ENCODE measurements at regions not wholly inside any gene's neighbourhood (a gene's known extent, or its start where the extent isn't known, plus 50 kb on each side); places are given as distances from the start of the nearest gene placed in this dataset.

GRCh38 chr20:1827974-1828785 is 67.0 kb upstream of the SIRPA start:
- no peak for TF ChIP-seq CTCF (IDR thresholded peaks at IDR 0.05)
- TF ChIP-seq POLR2A (IDR thresholded peaks at IDR 0.05) = no peak
- Histone ChIP-seq H3K36me3 (no peaks in the 10 kb centered on the region), H3K9me3 (peaks cover 0 to 7% (median 0%) of the 10 kb centered on the region in 4 donors), H3K4me3 (no peak overlapping the region), H3K4me1 (peaks cover 0 to 6% (median 0%) of the 10 kb centered on the region in 4 donors), H3K27me3 (no peaks in the 10 kb centered on the region), H3K27ac (peak overlapping the region in 1 of 4 donors; percentile 67)
- DNase-seq = peak in 2 of 3 donors; percentile 68 to 69

GRCh38 chr20:1827510-1827973 is 67.7 kb upstream of the SIRPA start:
- no peak overlapping the region for H3K4me3 ChIP-seq
- no peak for TF ChIP-seq CTCF (IDR thresholded peaks at IDR 0.05)
- no peak for TF ChIP-seq POLR2A (IDR thresholded peaks at IDR 0.05)
- DNase-seq = no peak
- peaks cover 0 to 11% (median 0%) of the 10 kb centered on the region in 4 donors for H3K9me3 ChIP-seq
- no peaks in the 10 kb centered on the region for H3K36me3 ChIP-seq
- no peaks in the 10 kb centered on the region for H3K27me3 ChIP-seq
- peaks cover 0 to 6% (median 0%) of the 10 kb centered on the region in 4 donors for H3K4me1 ChIP-seq
- H3K27ac ChIP-seq = no peak overlapping the region

- TF ChIP-seq POLR2A (IDR thresholded peaks at IDR 0.05) = no peak
- TF ChIP-seq CTCF (IDR thresholded peaks at IDR 0.05) = no peak
- H3K27ac ChIP-seq = no peak overlapping the region
- peaks cover 0 to 6% (median 0%) of the 10 kb centered on the region in 4 donors for H3K4me1 ChIP-seq
- H3K27me3 ChIP-seq = no peaks in the 10 kb centered on the region
- DNase-seq = no peak
- peaks cover 0 to 11% (median 0%) of the 10 kb centered on the region in 4 donors for H3K9me3 ChIP-seq
- no peaks in the 10 kb centered on the region for H3K36me3 ChIP-seq
- H3K4me3 ChIP-seq = no peak overlapping the region
These were observed 69.2 kb upstream of the SIRPA start for GRCh38 chr20:1825938-1826445.

- peaks cover 0 to 5% (median 0%) of the 10 kb centered on the region in 4 donors for H3K4me1 ChIP-seq
These were observed 69.7 kb upstream of the SIRPA start for GRCh38 chr20:1825507-1825906.

DNA sequence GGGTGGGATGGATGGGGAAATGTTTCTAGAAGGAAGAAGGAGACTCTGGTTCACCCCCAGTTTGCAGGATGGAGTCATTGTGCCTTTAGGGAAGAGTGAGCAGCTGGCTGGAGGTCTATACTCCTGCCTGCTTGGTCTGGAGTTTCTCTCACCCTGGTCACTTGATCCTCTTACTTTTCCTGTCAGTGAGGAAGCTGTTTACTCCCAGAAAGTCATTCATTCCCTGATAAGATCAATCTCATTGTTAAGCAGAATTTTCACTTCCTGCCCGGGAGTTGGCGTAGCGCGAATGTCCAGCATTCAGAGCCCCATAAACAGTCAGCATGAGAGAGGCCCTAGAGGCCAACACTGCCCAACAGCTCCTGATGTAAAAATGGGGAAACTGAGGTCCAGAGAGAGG is 70.4 kb upstream of the SIRPA start:
- Histone ChIP-seq H3K27me3 (no peaks in the 10 kb centered on the region), H3K9me3 (peaks cover 0 to 11% (median 0%) of the 10 kb centered on the region in 4 donors), H3K4me3 (no peak overlapping the region), H3K27ac (no peak overlapping the region), H3K4me1 (no peaks in the 10 kb centered on the region), H3K36me3 (no peaks in the 10 kb centered on the region)
- no peak for DNase-seq
- no peak for TF ChIP-seq POLR2A (IDR thresholded peaks at IDR 0.05)
- TF ChIP-seq CTCF (IDR thresholded peaks at IDR 0.05) = no peak

More at GRCh38 chr20:1825507-1825906, 69.7 kb upstream of the SIRPA start:
- no peak overlapping the region for H3K4me3 ChIP-seq
- no peak for DNase-seq
- no peaks in the 10 kb centered on the region for H3K36me3 ChIP-seq
- TF ChIP-seq POLR2A (IDR thresholded peaks at IDR 0.05) (no peak), CTCF (IDR thresholded peaks at IDR 0.05) (no peak)
- no peaks in the 10 kb centered on the region for H3K27me3 ChIP-seq
- H3K9me3 ChIP-seq = peaks cover 0 to 11% (median 0%) of the 10 kb centered on the region in 4 donors
- H3K27ac ChIP-seq = no peak overlapping the region

All from Peyer's patch (tissue), 4 donors.